OCI-LY3 (cell line): ENCODE measurements at regions not wholly inside any gene's neighbourhood (a gene's known extent, or its start where the extent isn't known, plus 50 kb on each side); places are given as distances from the start of the nearest gene placed in this dataset.

Experiments used
- EZH2phosphoT487 ChIP-seq: fragments of 200-600 bp; shearing (Covaris generic); IDR thresholded peaks from 2 replicates; pipeline ENCODE4 v1.6.1; 2018; ENCODE audit warnings: antibody characterized with exemption, mixed run types, low read depth
- TF ChIP-seq, protein P1 (sequence below): fragments of 200-600, 300-600 bp; sonication (generic); IDR thresholded peaks from 2 replicates; pipeline ENCODE4 v1.5.1; 2014; ENCODE audit warnings: antibody characterized with exemption, low read length, low read depth

- TF ChIP-seq, protein P1, sequence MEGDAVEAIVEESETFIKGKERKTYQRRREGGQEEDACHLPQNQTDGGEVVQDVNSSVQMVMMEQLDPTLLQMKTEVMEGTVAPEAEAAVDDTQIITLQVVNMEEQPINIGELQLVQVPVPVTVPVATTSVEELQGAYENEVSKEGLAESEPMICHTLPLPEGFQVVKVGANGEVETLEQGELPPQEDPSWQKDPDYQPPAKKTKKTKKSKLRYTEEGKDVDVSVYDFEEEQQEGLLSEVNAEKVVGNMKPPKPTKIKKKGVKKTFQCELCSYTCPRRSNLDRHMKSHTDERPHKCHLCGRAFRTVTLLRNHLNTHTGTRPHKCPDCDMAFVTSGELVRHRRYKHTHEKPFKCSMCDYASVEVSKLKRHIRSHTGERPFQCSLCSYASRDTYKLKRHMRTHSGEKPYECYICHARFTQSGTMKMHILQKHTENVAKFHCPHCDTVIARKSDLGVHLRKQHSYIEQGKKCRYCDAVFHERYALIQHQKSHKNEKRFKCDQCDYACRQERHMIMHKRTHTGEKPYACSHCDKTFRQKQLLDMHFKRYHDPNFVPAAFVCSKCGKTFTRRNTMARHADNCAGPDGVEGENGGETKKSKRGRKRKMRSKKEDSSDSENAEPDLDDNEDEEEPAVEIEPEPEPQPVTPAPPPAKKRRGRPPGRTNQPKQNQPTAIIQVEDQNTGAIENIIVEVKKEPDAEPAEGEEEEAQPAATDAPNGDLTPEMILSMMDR: no peak
- no peak for TF ChIP-seq EZH2phosphoT487
Measured at GRCh38 chr2:747762-748351, 70.7 kb upstream of the TMEM18 start.
